ENCODE measurements at regions not wholly inside any gene's neighbourhood (a gene's known extent, or its start where the extent isn't known, plus 50 kb on each side); places are given as distances from the start of the nearest gene placed in this dataset.

DNA sequence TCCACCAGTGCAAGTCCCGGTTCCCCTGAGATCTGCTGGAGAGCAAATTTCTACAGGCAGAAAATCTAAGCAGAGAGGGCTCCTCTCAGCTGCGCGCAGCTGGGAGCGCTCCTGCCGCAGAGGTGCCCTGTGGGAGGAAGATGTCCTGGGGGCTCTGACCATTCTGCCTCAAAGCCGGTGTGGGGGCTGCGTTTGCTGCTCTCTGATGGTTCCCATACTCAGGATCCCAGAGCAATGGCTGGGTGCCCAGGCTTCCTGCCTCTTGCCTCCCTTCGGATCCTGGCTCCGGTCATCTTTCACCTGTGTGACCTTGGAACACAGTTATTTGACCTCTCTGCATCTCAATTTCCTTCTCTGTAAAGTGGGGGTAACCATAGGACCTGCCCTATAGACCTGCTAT is 434.2 kb downstream of the ZNF521 start:
- TF ChIP-seq, protein P1, sequence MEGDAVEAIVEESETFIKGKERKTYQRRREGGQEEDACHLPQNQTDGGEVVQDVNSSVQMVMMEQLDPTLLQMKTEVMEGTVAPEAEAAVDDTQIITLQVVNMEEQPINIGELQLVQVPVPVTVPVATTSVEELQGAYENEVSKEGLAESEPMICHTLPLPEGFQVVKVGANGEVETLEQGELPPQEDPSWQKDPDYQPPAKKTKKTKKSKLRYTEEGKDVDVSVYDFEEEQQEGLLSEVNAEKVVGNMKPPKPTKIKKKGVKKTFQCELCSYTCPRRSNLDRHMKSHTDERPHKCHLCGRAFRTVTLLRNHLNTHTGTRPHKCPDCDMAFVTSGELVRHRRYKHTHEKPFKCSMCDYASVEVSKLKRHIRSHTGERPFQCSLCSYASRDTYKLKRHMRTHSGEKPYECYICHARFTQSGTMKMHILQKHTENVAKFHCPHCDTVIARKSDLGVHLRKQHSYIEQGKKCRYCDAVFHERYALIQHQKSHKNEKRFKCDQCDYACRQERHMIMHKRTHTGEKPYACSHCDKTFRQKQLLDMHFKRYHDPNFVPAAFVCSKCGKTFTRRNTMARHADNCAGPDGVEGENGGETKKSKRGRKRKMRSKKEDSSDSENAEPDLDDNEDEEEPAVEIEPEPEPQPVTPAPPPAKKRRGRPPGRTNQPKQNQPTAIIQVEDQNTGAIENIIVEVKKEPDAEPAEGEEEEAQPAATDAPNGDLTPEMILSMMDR (IDR thresholded peaks at IDR 0.05), result no peak
- no peak for TF ChIP-seq ZFX (IDR thresholded peaks at IDR 0.05; ENCODE audit: borderline replicate concordance)

All from 22Rv1 (cell line).